ENCODE measurements at regions not wholly inside any gene's neighbourhood (a gene's known extent, or its start where the extent isn't known, plus 50 kb on each side); places are given as distances from the start of the nearest gene placed in this dataset.

DNA sequence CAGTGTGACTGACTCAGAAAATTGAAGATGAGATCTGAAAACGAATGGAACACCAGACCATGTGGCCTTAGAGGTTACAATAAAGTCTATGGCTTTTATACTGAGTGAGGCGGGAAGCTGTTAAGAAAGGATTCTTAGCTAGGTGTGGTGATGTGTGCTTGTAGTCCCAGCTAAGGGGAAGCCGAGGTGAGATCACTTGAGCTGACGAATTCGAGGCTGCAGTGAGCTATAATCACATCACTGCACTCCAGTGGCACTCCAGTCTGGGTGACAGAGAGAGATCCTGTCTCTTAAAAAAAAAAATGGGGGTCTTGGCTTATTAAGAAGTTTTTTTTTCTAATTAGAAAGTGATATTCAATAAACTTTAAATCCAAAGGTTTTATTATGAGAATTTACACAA is 678.6 kb downstream of the TMTC2 start:
- TF ChIP-seq, protein P1, sequence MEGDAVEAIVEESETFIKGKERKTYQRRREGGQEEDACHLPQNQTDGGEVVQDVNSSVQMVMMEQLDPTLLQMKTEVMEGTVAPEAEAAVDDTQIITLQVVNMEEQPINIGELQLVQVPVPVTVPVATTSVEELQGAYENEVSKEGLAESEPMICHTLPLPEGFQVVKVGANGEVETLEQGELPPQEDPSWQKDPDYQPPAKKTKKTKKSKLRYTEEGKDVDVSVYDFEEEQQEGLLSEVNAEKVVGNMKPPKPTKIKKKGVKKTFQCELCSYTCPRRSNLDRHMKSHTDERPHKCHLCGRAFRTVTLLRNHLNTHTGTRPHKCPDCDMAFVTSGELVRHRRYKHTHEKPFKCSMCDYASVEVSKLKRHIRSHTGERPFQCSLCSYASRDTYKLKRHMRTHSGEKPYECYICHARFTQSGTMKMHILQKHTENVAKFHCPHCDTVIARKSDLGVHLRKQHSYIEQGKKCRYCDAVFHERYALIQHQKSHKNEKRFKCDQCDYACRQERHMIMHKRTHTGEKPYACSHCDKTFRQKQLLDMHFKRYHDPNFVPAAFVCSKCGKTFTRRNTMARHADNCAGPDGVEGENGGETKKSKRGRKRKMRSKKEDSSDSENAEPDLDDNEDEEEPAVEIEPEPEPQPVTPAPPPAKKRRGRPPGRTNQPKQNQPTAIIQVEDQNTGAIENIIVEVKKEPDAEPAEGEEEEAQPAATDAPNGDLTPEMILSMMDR (IDR thresholded peaks at IDR 0.05; ENCODE audit: low read length): no peak
- TF ChIP-seq EZH2 (IDR thresholded peaks at IDR 0.05; ENCODE audit: borderline replicate concordance, low read length): no peak
- H3K27me3 ChIP-seq (ENCODE audit: insufficient read depth, low read length): no peaks in the 10 kb centered on the region
- no peak overlapping the region for H3K4me3 ChIP-seq (ENCODE audit: low read depth, low read length, poor library complexity, severe bottlenecking)
- no peaks in the 10 kb centered on the region for H3K36me3 ChIP-seq (ENCODE audit: insufficient read depth, low read length)
- H3K4me1 ChIP-seq (ENCODE audit: insufficient read depth, low read length, severe bottlenecking): no peaks in the 10 kb centered on the region
- H3K79me2 ChIP-seq (ENCODE audit: insufficient read depth, low read length): no peaks in the 10 kb centered on the region
- no peaks in the 10 kb centered on the region for H4K20me1 ChIP-seq (ENCODE audit: insufficient read depth, low read length)
- no peaks in the 10 kb centered on the region for H3K9me2 ChIP-seq (ENCODE audit: low read depth, low read length)
- no peak overlapping the region for H3K9ac ChIP-seq (ENCODE audit: low read length)
- H3K9me3 ChIP-seq (ENCODE audit: low read length): no peaks in the 10 kb centered on the region
- no peak overlapping the region for H3K27ac ChIP-seq (ENCODE audit: low read depth, low read length, poor library complexity, severe bottlenecking)
- no peak overlapping the region for H2AFZ ChIP-seq (ENCODE audit: low read length)
- H3F3A ChIP-seq (ENCODE audit: insufficient read depth, low read length): no peaks in the 10 kb centered on the region
- no peak overlapping the region for H3K4me2 ChIP-seq (ENCODE audit: low read length)

DNA sequence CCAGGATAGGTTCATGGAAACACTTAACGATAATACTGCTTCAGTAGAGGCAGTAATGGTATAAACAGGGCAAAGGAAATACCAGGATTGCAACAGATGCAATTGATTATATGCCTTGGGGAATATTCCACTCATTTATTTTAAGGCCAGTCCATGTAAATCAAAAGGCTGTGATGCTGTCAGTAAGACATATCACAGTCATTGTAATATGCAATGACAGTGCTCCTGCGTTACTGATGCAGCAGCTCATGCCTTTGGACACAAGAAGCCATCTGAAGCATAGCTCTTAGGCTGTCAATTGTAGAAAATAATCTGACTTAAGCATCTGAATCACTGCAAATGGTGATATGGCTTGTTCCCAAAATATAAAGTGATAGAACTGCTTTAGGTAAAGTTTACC is 674.8 kb downstream of the TMTC2 start:
- Histone ChIP-seq H3K27me3 (ENCODE audit: insufficient read depth, low read length) (no peaks in the 10 kb centered on the region), H3K4me3 (ENCODE audit: low read depth, low read length, poor library complexity, severe bottlenecking) (no peak overlapping the region), H3F3A (ENCODE audit: insufficient read depth, low read length) (no peaks in the 10 kb centered on the region)

DNA sequence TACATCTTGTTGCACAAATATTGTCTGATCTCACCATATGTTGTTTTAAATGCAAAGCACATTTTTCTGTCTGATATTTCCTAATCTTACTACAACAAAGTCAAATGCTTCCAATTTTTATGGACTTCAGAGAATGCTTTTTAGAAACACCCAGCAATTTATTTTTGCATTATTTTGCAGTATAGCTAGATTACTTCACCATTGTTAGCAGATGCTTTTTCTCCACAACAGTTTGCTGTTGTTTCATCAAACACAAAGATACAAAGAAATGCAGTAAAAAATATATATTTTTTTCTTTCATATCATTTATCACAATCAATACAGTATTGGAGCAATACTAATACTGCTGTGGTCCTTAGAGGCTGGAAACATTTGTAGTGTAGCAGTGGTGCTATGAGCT is 674.4 kb downstream of the TMTC2 start:
- H3K9ac ChIP-seq (ENCODE audit: low read length): no peak overlapping the region
- H3K27ac ChIP-seq (ENCODE audit: low read depth, low read length, poor library complexity, severe bottlenecking): no peak overlapping the region
- no peaks in the 10 kb centered on the region for H3K27me3 ChIP-seq (ENCODE audit: insufficient read depth, low read length)
- H3K9me3 ChIP-seq (ENCODE audit: low read length): no peaks in the 10 kb centered on the region
- no peak overlapping the region for H3K4me2 ChIP-seq (ENCODE audit: low read length)
- no peaks in the 10 kb centered on the region for H3K9me2 ChIP-seq (ENCODE audit: low read depth, low read length)
- no peaks in the 10 kb centered on the region for H3K36me3 ChIP-seq (ENCODE audit: insufficient read depth, low read length)
- no peak overlapping the region for H2AFZ ChIP-seq (ENCODE audit: low read length)
- no peaks in the 10 kb centered on the region for H3K4me1 ChIP-seq (ENCODE audit: insufficient read depth, low read length, severe bottlenecking)
- no peak for TF ChIP-seq EZH2 (IDR thresholded peaks at IDR 0.05; ENCODE audit: borderline replicate concordance, low read length)
- TF ChIP-seq, protein P1 (IDR thresholded peaks at IDR 0.05; ENCODE audit: low read length): no peak
- no peaks in the 10 kb centered on the region for H4K20me1 ChIP-seq (ENCODE audit: insufficient read depth, low read length)
- no peaks in the 10 kb centered on the region for H3K79me2 ChIP-seq (ENCODE audit: insufficient read depth, low read length)
- H3F3A ChIP-seq (ENCODE audit: insufficient read depth, low read length): no peaks in the 10 kb centered on the region
- H3K4me3 ChIP-seq (ENCODE audit: low read depth, low read length, poor library complexity, severe bottlenecking): no peak overlapping the region

More for the DNA sequence above, 674.8 kb downstream of the TMTC2 start:
- Histone ChIP-seq H3K9me3 (ENCODE audit: low read length) (no peaks in the 10 kb centered on the region), H3K27ac (ENCODE audit: low read depth, low read length, poor library complexity, severe bottlenecking) (no peak overlapping the region), H3K4me2 (ENCODE audit: low read length) (no peak overlapping the region), H4K20me1 (ENCODE audit: insufficient read depth, low read length) (no peaks in the 10 kb centered on the region), H3K36me3 (ENCODE audit: insufficient read depth, low read length) (no peaks in the 10 kb centered on the region), H2AFZ (ENCODE audit: low read length) (no peak overlapping the region), H3K4me1 (ENCODE audit: insufficient read depth, low read length, severe bottlenecking) (no peaks in the 10 kb centered on the region), H3K79me2 (ENCODE audit: insufficient read depth, low read length) (no peaks in the 10 kb centered on the region), H3K9me2 (ENCODE audit: low read depth, low read length) (no peaks in the 10 kb centered on the region), H3K9ac (ENCODE audit: low read length) (no peak overlapping the region)
- TF ChIP-seq EZH2 (IDR thresholded peaks at IDR 0.05; ENCODE audit: borderline replicate concordance, low read length): no peak

DNA sequence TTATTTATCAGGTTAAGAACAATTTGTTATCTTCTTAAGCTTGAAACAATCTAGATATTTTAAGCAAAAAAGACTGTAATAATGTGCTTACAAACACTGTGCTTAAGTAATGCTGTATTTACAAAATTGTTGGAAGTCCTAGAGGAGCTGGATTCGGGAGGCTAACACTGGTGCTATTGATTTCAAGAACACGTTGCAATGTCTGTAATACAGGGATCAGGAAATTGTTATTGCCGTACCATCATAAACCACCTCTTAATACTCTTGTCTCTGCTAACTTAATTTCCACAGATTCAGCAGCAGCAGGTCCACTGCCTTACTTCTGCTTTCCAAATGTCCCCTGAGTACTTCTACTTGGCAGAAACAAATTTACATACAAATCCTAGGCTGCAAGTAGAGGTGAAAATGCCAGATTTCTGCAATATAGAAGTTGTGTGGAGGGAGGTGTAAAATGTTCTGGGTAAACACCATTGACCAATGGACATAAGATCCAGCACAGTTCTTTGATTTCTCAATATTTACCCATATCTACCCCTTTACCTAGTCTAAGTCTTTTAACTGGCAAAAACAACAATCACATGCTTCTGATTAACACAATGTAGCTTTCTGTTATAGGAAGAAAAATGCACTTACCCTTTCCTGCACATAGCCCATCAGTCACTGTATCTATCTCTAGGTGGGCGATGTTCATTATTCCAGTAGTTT is 663.4 kb downstream of the TMTC2 start:
- Histone ChIP-seq H3K4me3 (ENCODE audit: low read depth, low read length, poor library complexity, severe bottlenecking) (no peak overlapping the region), H2AFZ (ENCODE audit: low read length) (no peak overlapping the region), H3K27ac (ENCODE audit: low read depth, low read length, poor library complexity, severe bottlenecking) (no peak overlapping the region), H3K9me2 (ENCODE audit: low read depth, low read length) (no peaks in the 10 kb centered on the region), H3K79me2 (ENCODE audit: insufficient read depth, low read length) (no peaks in the 10 kb centered on the region), H3K4me2 (ENCODE audit: low read length) (no peak overlapping the region), H3K4me1 (ENCODE audit: insufficient read depth, low read length, severe bottlenecking) (no peaks in the 10 kb centered on the region), H3K9ac (ENCODE audit: low read length) (no peak overlapping the region), H3F3A (ENCODE audit: insufficient read depth, low read length) (no peaks in the 10 kb centered on the region), H3K9me3 (ENCODE audit: low read length) (no peaks in the 10 kb centered on the region), H3K27me3 (ENCODE audit: insufficient read depth, low read length) (no peaks in the 10 kb centered on the region), H4K20me1 (ENCODE audit: insufficient read depth, low read length) (no peaks in the 10 kb centered on the region), H3K36me3 (ENCODE audit: insufficient read depth, low read length) (no peaks in the 10 kb centered on the region)
- TF ChIP-seq, protein P1 (IDR thresholded peaks at IDR 0.05; ENCODE audit: low read length): no peak
- TF ChIP-seq EZH2 (IDR thresholded peaks at IDR 0.05; ENCODE audit: borderline replicate concordance, low read length): no peak
